Epithelial cell of esophagus (primary cell): ENCODE measurements at regions not wholly inside any gene's neighbourhood (a gene's known extent, or its start where the extent isn't known, plus 50 kb on each side); places are given as distances from the start of the nearest gene placed in this dataset.

Experiments
- DNase-seq: peaks from one replicate; pipeline ENCODE4 v3.0.0; 2010; ENCODE audit warnings: low read depth
- H3K4me3 ChIP-seq: 2 replicates; pipeline ENCODE4 v1.5.1; 2011; ENCODE audit warnings: mild to moderate bottlenecking, low read length, control low read depth
- TF ChIP-seq, protein P1 (sequence below): IDR thresholded peaks from 2 replicates; pipeline ENCODE4 v1.5.1; 2011; ENCODE audit warnings: low read depth, mild to moderate bottlenecking, low read length, control low read depth, inconsistent platforms; ENCODE audit not compliant: insufficient read depth; ENCODE audit errors: missing control alignments

DNA sequence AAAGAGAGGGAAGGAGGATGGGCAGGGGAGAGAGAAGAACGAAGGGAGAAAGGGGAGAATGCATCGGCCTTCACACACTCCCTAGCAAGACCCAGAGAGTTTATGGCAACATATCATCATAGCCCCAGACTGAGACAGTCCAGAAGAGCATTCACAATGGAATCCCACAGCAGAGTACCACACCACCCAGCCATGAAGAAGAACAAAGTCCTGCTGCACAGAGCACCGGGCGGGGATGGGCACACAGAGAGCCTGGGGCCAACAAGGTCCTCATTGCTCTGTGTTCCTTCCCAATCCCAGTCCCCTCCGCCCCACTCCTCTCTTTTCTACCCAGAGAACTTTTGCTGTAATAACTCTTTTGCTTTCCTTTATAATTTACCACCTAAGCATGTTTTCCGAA, 118.1 kb upstream of the TMPRSS2 start:
- no peak for DNase-seq
- TF ChIP-seq, protein P1, sequence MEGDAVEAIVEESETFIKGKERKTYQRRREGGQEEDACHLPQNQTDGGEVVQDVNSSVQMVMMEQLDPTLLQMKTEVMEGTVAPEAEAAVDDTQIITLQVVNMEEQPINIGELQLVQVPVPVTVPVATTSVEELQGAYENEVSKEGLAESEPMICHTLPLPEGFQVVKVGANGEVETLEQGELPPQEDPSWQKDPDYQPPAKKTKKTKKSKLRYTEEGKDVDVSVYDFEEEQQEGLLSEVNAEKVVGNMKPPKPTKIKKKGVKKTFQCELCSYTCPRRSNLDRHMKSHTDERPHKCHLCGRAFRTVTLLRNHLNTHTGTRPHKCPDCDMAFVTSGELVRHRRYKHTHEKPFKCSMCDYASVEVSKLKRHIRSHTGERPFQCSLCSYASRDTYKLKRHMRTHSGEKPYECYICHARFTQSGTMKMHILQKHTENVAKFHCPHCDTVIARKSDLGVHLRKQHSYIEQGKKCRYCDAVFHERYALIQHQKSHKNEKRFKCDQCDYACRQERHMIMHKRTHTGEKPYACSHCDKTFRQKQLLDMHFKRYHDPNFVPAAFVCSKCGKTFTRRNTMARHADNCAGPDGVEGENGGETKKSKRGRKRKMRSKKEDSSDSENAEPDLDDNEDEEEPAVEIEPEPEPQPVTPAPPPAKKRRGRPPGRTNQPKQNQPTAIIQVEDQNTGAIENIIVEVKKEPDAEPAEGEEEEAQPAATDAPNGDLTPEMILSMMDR = no peak
- H3K4me3 ChIP-seq = no peak overlapping the region

DNA sequence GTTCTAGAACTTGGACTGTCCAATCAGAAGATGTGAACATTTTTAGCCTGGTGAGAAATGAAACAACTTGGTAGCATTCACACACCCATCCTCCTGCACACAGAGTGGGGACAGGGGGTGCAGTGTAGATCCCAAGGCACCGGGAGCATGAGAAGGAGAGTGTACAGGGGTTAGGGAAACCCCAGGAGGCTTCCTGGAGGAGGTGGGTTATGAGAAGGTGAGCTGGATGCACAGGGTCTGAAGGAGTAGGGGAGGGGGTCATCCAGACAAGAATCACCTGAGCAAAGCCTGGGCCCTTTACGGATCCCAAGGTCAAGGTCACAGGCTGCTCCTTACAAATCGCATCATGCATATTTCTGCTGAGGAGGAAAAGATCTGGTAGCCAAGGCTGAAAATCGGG, 117.5 kb upstream of the TMPRSS2 start:
- no peak overlapping the region for H3K4me3 ChIP-seq
- no peak for DNase-seq
- TF ChIP-seq, protein P1 = no peak

DNA sequence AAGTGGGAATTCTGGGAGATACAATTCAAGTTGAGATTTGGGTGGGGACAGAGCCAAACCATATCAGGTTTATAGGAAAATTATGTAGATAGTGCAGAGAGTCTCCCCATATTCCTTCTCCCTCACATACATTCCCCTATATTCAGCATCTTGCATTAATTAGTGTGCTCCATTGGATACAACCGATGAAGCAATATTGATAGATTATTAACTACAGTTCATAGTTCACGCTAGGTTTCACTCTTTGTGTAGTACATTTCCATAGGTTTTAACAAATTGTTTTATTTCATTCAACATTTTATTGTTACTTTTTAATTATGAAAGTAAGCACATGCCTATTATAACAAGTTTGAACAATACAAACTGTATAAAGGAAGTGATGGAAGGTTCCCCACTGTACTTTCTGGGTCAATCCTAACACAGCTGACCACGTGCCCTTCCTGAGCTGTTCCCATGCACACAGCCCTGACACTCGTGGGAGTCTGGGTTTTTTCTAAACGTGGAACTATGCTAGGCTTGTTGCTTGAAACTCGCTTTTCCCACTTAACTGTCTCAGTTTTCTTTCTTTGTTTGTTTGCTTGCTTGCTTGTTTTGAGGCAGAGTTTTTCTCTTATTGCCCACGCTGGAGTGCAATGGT, 116.8 kb upstream of the TMPRSS2 start:
- TF ChIP-seq, protein P1 = no peak
- no peak overlapping the region for H3K4me3 ChIP-seq
- DNase-seq = no peak

DNA sequence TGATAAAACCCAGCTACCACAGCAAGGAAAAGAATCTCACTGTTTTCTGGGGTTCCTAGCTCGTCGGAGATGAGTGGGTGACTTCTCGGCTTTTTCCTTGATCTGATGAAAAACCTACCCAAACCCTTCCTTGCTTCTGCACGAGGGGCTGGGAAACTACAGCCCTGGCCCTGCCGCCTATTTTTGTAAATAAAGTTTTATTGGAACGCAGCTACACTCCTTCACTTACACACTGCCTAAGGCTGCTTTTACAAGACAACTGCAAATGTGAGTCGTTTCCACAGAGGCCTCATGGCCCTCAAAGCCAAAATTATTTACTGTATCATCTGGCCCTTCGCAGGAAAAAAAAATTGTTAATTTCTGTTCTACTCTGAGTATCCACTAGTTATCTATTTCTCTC, 116.0 kb upstream of the TMPRSS2 start:
- TF ChIP-seq, protein P1 = no peak
- no peak overlapping the region for H3K4me3 ChIP-seq
- DNase-seq = no peak

DNA sequence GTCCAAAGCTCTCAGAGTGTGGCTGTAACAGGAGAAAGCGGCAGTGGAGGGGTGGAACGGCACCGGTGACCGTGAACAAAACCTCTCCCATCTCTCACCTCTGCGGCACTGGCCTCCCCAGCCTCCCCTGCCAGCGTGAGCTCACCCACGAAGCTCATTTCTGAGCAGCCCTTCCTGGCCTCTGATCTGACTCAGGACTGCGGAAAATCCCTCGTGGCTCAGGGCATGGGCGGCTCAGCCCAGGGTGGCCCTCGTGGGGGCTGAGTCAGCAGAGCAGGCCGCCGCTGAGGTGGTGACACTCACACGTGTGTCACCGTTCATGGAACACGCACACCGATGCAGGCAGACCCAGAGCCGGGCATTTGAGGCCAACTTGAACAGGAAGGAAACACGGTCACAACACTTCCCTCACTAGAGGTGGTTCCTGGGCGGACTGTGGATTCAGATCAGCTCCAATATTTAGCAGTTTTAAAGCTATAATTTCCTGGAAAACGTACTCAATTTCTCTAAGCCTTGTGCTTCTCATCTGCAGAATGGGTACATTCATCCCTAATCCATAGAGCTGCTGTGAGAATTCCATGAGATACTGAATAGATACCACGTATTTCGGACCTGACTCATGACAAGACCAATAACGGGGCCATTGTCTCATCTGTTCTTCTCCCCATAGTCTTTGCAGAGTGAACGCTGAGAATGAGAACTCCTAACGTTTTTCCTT, 115.0 kb upstream of the TMPRSS2 start:
- TF ChIP-seq, protein P1 = no peak
- H3K4me3 ChIP-seq = no peak overlapping the region
- peak; percentile 25 for DNase-seq

DNA sequence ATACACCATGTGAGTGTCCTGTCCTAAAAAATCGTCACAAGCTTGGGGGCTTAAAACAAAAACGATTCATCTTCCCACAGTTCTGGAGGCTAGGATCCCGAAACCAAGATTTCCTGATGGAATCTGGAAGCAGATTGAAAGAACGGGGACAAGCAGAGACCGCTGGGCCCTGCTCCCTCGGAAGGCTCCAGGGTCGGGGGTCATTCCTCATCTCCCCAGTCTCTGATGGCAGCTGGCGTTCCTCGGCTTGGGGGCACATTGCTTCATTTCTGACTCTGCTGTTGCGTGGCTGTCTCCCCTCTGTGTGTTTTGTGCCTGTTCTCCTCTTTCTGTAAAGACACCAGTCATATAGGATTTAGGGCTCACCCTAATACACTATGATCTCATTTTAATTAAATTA, 114.2 kb upstream of the TMPRSS2 start:
- DNase-seq = no peak
- TF ChIP-seq, protein P1 = no peak
- H3K4me3 ChIP-seq = no peak overlapping the region

DNA sequence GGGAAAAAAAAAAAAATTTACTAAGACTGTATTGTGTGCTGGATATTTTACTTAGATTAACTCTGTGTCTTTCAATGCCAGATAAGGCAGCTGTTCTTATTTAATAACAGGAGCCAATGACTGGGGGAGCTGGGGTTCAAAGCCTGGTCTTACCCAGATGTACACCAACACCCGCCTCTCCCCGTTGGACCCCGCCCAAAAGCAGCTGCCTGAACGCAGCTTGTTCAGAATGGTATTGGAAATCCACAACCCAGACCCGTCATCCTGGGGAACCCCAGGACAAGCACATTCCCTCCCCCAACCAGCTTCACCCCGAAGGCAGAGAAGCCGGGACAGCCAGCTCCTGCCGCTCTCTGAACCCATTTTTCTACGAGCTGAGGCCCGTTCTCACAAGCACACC, 113.6 kb upstream of the TMPRSS2 start:
- H3K4me3 ChIP-seq = no peak overlapping the region
- TF ChIP-seq, protein P1 = no peak

More for the DNA sequence above, 113.6 kb upstream of the TMPRSS2 start:
- DNase-seq = peak; percentile 65
